Stomach (tissue), 8 donors: ENCODE measurements at regions not wholly inside any gene's neighbourhood (a gene's known extent, or its start where the extent isn't known, plus 50 kb on each side); places are given as distances from the start of the nearest gene placed in this dataset.
"Not testable (repeated sequence)": the region's sequence is repeated elsewhere in the genome, so short reads cannot be mapped to it uniquely, and the experiment has no call there.

Experiments
- DNase-seq, 2 donors: peaks; one replicate each; pipeline versions ENCODE4 v3.0.0 to v3.0.0-alpha.2; 2013 to 2019
- H3K27ac ChIP-seq, 5 donors: fragments of 200-600 bp in 4 of 5; sonication (generic) in 4 of 5; one replicate each; pipeline ENCODE4 v1.5.1; 2013 to 2019; ENCODE audit warnings: mild to moderate bottlenecking in 1 of 5, moderate library complexity in 1 of 5
- H3K27me3 ChIP-seq, 3 donors: fragments of 200-600 bp; sonication (generic); one replicate each; pipeline ENCODE4 v1.5.1; 2017 to 2019; ENCODE audit warnings: mixed run types in 1 of 3
- H3K36me3 ChIP-seq, 4 donors: fragments of 200-600 bp; sonication (generic); 1 replicate in 3 of 4; 2 replicates in 1 of 4; pipeline ENCODE4 v1.5.1; 2016 to 2019
- H3K4me1 ChIP-seq, 4 donors: fragments of 200-600 bp; sonication (generic); one replicate each; pipeline ENCODE4 v1.5.1; 2016 to 2019
- H3K4me3 ChIP-seq, 4 donors: fragments of 200-600 bp; sonication (generic) in 3 of 4; one replicate each; pipeline ENCODE4 v1.5.1; 2016 to 2019; ENCODE audit warnings: mild to moderate bottlenecking in 1 of 4
- H3K9me3 ChIP-seq, 4 donors: fragments of 200-600 bp; sonication (generic); one replicate each; pipeline ENCODE4 v1.5.1; 2016 to 2019
- CTCF ChIP-seq, 7 experiments: fragments of 450-650 bp in 4 of 7; fragments of 200-600 bp in 3 of 7; sonication (generic) in 3 of 7; IDR thresholded peaks; one replicate each; pipeline ENCODE4 v1.5.1; 2016 to 2019; ENCODE audit warnings: antibody characterized with exemption in 7 of 7, control low read depth in 2 of 7, mild to moderate bottlenecking in 1 of 7
- EP300 ChIP-seq: sonication (generic); formaldehyde crosslinking; IDR thresholded peaks from one replicate; pipeline ENCODE4 v1.6.1; 2017; ENCODE audit warnings: antibody characterized with exemption
- POLR2A ChIP-seq, 4 donors: fragments of 450-650 bp; IDR thresholded peaks; one replicate each; pipeline ENCODE4 v1.6.1; 2016; ENCODE audit warnings: antibody characterized with exemption in 4 of 4, control low read depth in 2 of 4, mild to moderate bottlenecking in 1 of 4, moderate library complexity in 1 of 4
- POLR2AphosphoS5 ChIP-seq, 3 donors: sonication (generic); formaldehyde crosslinking; IDR thresholded peaks; one replicate each; pipeline ENCODE4 v1.6.1; 2016; ENCODE audit warnings: antibody characterized with exemption in 3 of 3
- WGBS, 5 donors: extraction: QIAGEN DNeasy Blood & Tissue Kit in 3 of 5; methylation state at CpG; one replicate each; pipeline versions ENCODE4 v1.1.5 to v1.1.7; 2013 to 2018; 5-methylcytosine and 5-hydroxymethylcytosine counted together
- intact Hi-C: fragments of 100-400 bp; cut with DNase I; formaldehyde crosslinking; loops from one replicate; pipeline ENCODE4 v1.15.1; 2023; ENCODE audit warnings: low total_unique reads
- donor health status: healthy with polysubstance abuse.
- donor health status: Bipolar disorder and iron deficiency.
- donor health status: healthy.

GRCh38 chr12:114836609-114837008 is 152.6 kb upstream of the TBX3 start:
- H3K36me3 ChIP-seq, result no peaks in the 10 kb centered on the region
- no peak for DNase-seq
- no peak overlapping the region for H3K4me3 ChIP-seq
- no peaks in the 10 kb centered on the region for H3K4me1 ChIP-seq
- H3K9me3 ChIP-seq, result peaks cover 0 to 12% (median 10%) of the 10 kb centered on the region in 4 donors
- intact Hi-C loops, result no loop called here
- H3K27me3 ChIP-seq, result no peaks in the 10 kb centered on the region
- no peak for TF ChIP-seq CTCF (IDR thresholded peaks at IDR 0.05)
- TF ChIP-seq EP300, result no peak
- no peak for TF ChIP-seq POLR2AphosphoS5 (IDR thresholded peaks at IDR 0.05)
- no peak for TF ChIP-seq POLR2A (IDR thresholded peaks at IDR 0.05)
- no peak overlapping the region for H3K27ac ChIP-seq
- 89 to 97% (median 96%) methylated on average over 3 of the region's 3 CpGs for WGBS, 5 donors

DNA sequence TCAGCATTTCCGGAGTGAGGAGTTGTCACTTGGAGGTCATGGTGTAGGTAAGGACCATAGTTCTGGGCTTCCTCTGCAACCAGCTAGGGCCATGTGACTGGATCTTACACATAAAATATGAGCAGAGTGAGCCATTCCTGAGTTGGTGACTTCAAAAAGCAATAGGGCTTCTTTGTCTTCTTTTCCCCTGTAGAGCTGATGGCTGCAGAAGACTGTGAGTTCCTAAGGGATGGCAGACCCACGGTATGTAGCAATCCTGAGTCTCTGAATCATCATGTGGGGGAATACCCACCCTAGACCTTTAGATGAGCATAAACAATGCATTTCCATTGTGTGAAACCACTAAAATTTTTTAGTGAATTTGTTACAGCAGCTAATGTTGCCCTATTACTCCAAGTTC is 151.1 kb upstream of the TBX3 start:
- no peaks in the 10 kb centered on the region for H3K27me3 ChIP-seq
- TF ChIP-seq CTCF (IDR thresholded peaks at IDR 0.05) (no peak), POLR2AphosphoS5 (IDR thresholded peaks at IDR 0.05) (no peak), POLR2A (IDR thresholded peaks at IDR 0.05) (no peak), EP300 (no peak)
- no peaks in the 10 kb centered on the region for H3K4me1 ChIP-seq
- 59 to 75% (median 73%) methylated on average over 2 of the region's 2 CpGs for WGBS, 5 donors
- DNase-seq, result no peak
- H3K36me3 ChIP-seq, result no peaks in the 10 kb centered on the region
- no peak overlapping the region for H3K27ac ChIP-seq
- H3K4me3 ChIP-seq, result no peak overlapping the region
- peaks cover 0 to 12% (median 10%) of the 10 kb centered on the region in 4 donors for H3K9me3 ChIP-seq
- intact Hi-C loops, result no loop called here

- 18 to 59% (median 52%) methylated on average over 3 of the region's 3 CpGs for WGBS, 5 donors
- Histone ChIP-seq H3K4me3 (no peak overlapping the region), H3K27me3 (no peaks in the 10 kb centered on the region), H3K4me1 (no peaks in the 10 kb centered on the region), H3K36me3 (no peaks in the 10 kb centered on the region), H3K9me3 (peaks cover 0 to 12% (median 10%) of the 10 kb centered on the region in 4 donors), H3K27ac (no peak overlapping the region)
- no peak for DNase-seq
- TF ChIP-seq EP300, result no peak
- no peak for TF ChIP-seq POLR2A (IDR thresholded peaks at IDR 0.05)
- no peak for TF ChIP-seq CTCF (IDR thresholded peaks at IDR 0.05)
- no peak for TF ChIP-seq POLR2AphosphoS5 (IDR thresholded peaks at IDR 0.05)
- intact Hi-C loops, result no loop called here
These were observed 150.6 kb upstream of the TBX3 start for GRCh38 chr12:114834621-114835020.

GRCh38 chr12:114829833-114830232 is 145.9 kb upstream of the TBX3 start:
- Histone ChIP-seq H3K36me3 (no peaks in the 10 kb centered on the region), H3K4me3 (no peak overlapping the region), H3K4me1 (no peaks in the 10 kb centered on the region), H3K27ac (no peak overlapping the region), H3K9me3 (peaks cover 0 to under 1% (median under 1%) of the 10 kb centered on the region in 4 donors), H3K27me3 (no peaks in the 10 kb centered on the region)
- intact Hi-C loops, result no loop called here
- DNase-seq, result no peak
- no peak for TF ChIP-seq EP300
- no peak for TF ChIP-seq CTCF (IDR thresholded peaks at IDR 0.05)
- TF ChIP-seq POLR2AphosphoS5 (IDR thresholded peaks at IDR 0.05), result no peak
- no peak for TF ChIP-seq POLR2A (IDR thresholded peaks at IDR 0.05)
- 81 to 90% (median 83%) methylated on average over 4 of the region's 4 CpGs for WGBS, 5 donors

DNA sequence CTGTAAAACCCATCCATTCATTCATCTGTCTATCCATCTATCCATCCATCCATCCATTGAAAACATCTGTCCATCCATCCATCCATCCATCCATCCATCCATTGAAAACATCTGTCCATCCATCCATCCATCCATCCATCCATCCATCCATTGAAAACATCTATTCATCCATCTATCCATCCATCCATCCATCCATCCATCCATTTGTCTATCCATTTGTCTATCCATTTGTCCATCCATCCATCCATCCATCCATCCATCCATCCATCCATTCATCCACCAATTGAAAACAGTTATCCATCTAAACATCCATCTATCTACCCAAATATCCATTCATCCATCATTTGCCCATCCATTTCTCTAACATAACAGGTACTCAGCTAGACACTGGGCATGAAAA is 145.3 kb upstream of the TBX3 start:
- intact Hi-C loops, H3K9me3 ChIP-seq, H3K4me1 ChIP-seq, DNase-seq, H3K4me3 ChIP-seq, H3K36me3 ChIP-seq, H3K27me3 ChIP-seq, H3K27ac ChIP-seq: not testable (repeated sequence)
